GM06990 (cell line): ENCODE measurements at regions not wholly inside any gene's neighbourhood (a gene's known extent, or its start where the extent isn't known, plus 50 kb on each side); places are given as distances from the start of the nearest gene placed in this dataset.

ENCODE experiments used
- DNase-seq: peaks from one replicate; pipeline ENCODE4 v3.0.0-alpha.2; 2011; ENCODE audit not compliant: insufficient read length; ENCODE audit errors: extremely low read depth
- H3K27me3 ChIP-seq: replicated peaks from 2 replicates; pipeline ENCODE4 v1.6.0; 2011; ENCODE audit warnings: low read length; ENCODE audit not compliant: control insufficient read depth, insufficient read depth
- H3K36me3 ChIP-seq: 2 replicates; pipeline ENCODE4 v1.5.1; 2011; ENCODE audit warnings: low read length; ENCODE audit not compliant: control insufficient read depth, insufficient read depth
- H3K4me3 ChIP-seq: replicated peaks from 2 replicates; pipeline ENCODE4 v1.5.1; 2011; ENCODE audit warnings: low read depth, mild to moderate bottlenecking, control low read depth, low read length
- TF ChIP-seq, protein P1 (sequence below): IDR thresholded peaks from 2 replicates; pipeline ENCODE4 v1.5.1; 2011; ENCODE audit warnings: low read length, control low read depth, mild to moderate bottlenecking, inconsistent platforms; ENCODE audit not compliant: insufficient read depth, poor library complexity, severe bottlenecking

DNA sequence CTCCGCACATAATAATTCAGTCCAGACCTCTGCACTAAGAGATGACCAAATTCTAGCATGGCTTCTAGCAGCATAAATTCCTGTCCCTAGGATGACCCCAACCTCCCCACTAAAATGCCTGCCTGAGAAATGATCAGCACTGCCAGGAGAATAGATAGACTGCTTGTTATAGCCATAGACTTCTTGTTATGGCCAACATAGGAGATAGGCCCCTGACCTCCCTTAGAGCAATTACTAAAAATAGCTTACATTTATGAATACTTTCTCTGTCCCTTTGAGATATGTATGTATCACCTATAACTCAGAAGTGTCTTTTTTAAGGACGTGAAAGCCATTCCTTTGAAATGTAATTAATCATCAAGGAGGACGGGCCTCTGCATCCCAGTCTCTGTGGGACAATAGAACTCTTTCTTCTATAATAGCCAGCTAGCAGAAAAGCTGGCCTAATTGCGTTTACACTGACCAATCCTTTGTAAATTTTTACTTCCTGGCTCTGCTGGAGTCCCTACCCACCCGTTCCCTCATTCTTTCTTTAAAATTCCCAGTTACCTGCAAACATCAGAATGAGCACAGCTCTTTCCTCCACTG, 1002.7 kb downstream of the CDH18 start:
- no peak overlapping the region for H3K4me3 ChIP-seq
- H3K36me3 ChIP-seq, result no peaks in the 10 kb centered on the region
- TF ChIP-seq, protein P1, sequence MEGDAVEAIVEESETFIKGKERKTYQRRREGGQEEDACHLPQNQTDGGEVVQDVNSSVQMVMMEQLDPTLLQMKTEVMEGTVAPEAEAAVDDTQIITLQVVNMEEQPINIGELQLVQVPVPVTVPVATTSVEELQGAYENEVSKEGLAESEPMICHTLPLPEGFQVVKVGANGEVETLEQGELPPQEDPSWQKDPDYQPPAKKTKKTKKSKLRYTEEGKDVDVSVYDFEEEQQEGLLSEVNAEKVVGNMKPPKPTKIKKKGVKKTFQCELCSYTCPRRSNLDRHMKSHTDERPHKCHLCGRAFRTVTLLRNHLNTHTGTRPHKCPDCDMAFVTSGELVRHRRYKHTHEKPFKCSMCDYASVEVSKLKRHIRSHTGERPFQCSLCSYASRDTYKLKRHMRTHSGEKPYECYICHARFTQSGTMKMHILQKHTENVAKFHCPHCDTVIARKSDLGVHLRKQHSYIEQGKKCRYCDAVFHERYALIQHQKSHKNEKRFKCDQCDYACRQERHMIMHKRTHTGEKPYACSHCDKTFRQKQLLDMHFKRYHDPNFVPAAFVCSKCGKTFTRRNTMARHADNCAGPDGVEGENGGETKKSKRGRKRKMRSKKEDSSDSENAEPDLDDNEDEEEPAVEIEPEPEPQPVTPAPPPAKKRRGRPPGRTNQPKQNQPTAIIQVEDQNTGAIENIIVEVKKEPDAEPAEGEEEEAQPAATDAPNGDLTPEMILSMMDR, result no peak
- no peak for DNase-seq
- H3K27me3 ChIP-seq, result no peaks in the 10 kb centered on the region

DNA sequence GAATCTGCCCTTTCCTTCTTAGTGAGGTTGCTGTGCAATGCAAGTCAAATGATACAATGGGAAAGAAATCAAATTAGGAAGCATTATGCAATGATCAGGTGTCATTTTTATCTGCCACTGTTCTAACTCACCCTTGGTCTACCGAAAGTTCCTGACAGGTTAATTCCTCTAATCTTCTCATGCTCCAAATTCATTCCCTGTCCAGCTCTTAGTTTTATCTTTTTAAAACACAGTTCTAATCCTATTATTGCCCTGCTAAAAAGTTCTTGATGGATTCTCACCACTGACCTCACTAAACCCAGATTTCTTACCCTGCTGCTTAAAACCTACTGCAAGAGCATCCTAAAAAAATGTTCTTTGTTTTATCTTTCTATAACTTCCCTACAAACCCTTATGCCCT, 1000.9 kb downstream of the CDH18 start:
- no peaks in the 10 kb centered on the region for H3K27me3 ChIP-seq
- TF ChIP-seq, protein P1, result no peak
- no peaks in the 10 kb centered on the region for H3K36me3 ChIP-seq
- no peak for DNase-seq
- no peak overlapping the region for H3K4me3 ChIP-seq

DNA sequence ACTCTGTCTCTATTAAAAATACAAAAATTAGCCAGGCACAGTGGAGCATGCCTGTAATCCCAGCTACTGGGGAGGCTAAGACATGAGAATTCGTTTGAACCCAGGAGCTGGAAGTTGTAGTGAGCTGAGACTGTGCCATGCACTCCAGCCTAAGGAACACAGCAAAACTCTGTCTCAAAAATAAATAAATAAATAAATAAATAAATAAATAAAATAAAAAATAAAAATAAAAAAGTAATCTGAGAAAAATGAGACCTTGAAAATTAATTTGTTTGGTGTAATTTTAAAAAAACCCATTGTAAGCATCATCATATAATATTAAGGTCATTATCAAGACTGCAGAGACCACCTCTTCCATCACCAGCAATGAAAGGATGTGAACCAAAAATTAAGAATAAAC, 997.1 kb downstream of the CDH18 start:
- Histone ChIP-seq H3K4me3 (no peak overlapping the region), H3K36me3 (no peaks in the 10 kb centered on the region), H3K27me3 (no peaks in the 10 kb centered on the region)
- TF ChIP-seq, protein P1, result no peak
- DNase-seq, result no peak

DNA sequence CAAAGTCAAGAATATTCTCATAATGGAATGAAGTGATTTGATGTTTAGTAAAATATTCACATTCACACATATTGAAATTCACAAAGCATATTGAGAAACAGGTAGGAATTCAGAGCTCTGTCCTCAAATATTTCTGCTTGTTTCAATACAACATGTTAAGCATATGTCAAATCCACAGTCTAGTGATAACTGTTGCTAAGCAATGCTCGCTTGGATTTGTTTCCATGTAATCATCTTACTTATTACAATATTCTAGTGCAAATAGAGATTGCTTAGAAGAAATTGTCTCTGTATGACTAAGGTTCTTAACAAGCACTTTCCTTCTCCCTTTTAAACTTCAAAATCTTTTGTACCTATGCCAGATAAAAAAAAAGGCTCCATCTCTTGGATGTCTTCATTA, 995.7 kb downstream of the CDH18 start:
- no peak overlapping the region for H3K4me3 ChIP-seq
- H3K27me3 ChIP-seq, result no peaks in the 10 kb centered on the region
- no peaks in the 10 kb centered on the region for H3K36me3 ChIP-seq
- no peak for DNase-seq
- TF ChIP-seq, protein P1, result no peak

DNA sequence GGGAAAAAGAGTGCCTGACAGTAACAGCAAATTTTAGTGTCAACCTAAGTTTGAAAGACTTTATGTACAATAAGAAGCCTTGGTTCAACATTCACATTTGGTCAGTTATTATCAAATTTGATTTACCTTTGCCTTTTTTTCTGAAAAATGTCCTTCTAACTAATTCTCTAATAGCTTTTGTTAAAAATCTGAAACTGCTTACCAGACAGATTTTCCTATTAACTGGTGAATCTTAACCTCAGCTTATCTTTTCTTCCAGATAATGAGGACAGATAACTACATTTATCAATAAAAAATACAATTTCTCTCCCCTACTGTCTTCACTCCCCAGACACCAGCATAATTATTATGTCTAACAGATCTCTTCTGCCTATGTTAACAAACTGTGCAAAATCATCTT, 988.5 kb downstream of the CDH18 start:
- Histone ChIP-seq H3K27me3 (no peaks in the 10 kb centered on the region), H3K36me3 (no peaks in the 10 kb centered on the region), H3K4me3 (no peak overlapping the region)
- TF ChIP-seq, protein P1, result no peak
- no peak for DNase-seq

DNA sequence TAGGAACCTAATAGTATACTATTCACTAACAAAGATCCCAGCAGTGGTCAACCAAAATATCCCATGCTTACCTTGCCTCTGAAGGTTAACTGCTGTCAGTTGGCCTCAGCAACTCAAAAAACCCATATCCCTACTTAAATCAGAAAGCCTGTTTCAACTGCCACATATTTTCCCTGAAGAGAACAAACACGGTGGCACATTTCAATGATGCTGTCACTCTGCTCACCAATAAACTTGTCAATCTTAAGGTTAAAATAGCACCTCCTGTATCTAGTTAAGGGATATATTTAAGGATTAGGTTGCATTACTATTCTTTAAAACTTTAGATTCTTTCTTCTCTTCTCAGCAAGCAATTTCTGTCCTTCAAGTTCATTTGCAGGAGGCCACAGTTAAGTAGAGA, 986.9 kb downstream of the CDH18 start:
- H3K4me3 ChIP-seq, result no peak overlapping the region
- no peak for DNase-seq
- TF ChIP-seq, protein P1, result no peak
- H3K36me3 ChIP-seq, result no peaks in the 10 kb centered on the region
- H3K27me3 ChIP-seq, result no peaks in the 10 kb centered on the region
